H9 (cell line): ENCODE measurements at regions not wholly inside any gene's neighbourhood (a gene's known extent, or its start where the extent isn't known, plus 50 kb on each side); places are given as distances from the start of the nearest gene placed in this dataset.

Source experiments
- DNase-seq: peaks from one replicate; pipeline ENCODE4 v3.0.0-alpha.2; 2017
- H2AFZ ChIP-seq: one replicate; pipeline ENCODE4 v1.6.1; 2013; ENCODE audit warnings: mild to moderate bottlenecking, low read length, control low read depth, moderate library complexity
- H2AK5ac ChIP-seq: 2 replicates; pipeline ENCODE4 v1.6.1; 2013; ENCODE audit warnings: low read length, control low read depth, mixed read lengths; ENCODE audit not compliant: insufficient read length
- H2BK120ac ChIP-seq: one replicate; pipeline ENCODE4 v1.6.1; 2013; ENCODE audit warnings: low read depth, mild to moderate bottlenecking, low read length, control low read depth, inconsistent platforms; ENCODE audit not compliant: poor library complexity, severe bottlenecking
- H2BK12ac ChIP-seq: 2 replicates; pipeline ENCODE4 v1.6.1; 2013; ENCODE audit warnings: low read length, control low read depth, mixed read lengths, low read depth; ENCODE audit not compliant: insufficient read length
- H2BK15ac ChIP-seq: 2 replicates; pipeline ENCODE4 v1.6.1; 2013; ENCODE audit warnings: low read depth, low read length, control low read depth
- H2BK20ac ChIP-seq: one replicate; pipeline ENCODE4 v1.6.1; 2013; ENCODE audit warnings: low read depth, mild to moderate bottlenecking, low read length, control low read depth, inconsistent platforms; ENCODE audit not compliant: poor library complexity, severe bottlenecking
- H2BK5ac ChIP-seq: 2 replicates; pipeline ENCODE4 v1.6.1; 2013; ENCODE audit warnings: low read length, control low read depth, mixed read lengths; ENCODE audit not compliant: insufficient read length
- H3K14ac ChIP-seq: 2 replicates; pipeline ENCODE4 v1.6.1; 2013; ENCODE audit warnings: low read length, control low read depth; ENCODE audit not compliant: insufficient read depth
- H3K18ac ChIP-seq: 2 replicates; pipeline ENCODE4 v1.6.1; 2013; ENCODE audit warnings: low read depth, mild to moderate bottlenecking, mixed read lengths, low read length, control low read depth; ENCODE audit not compliant: insufficient read length
- H3K23ac ChIP-seq: 2 replicates; pipeline ENCODE4 v1.6.1; 2013; ENCODE audit warnings: low read length, control low read depth, mixed read lengths, low read depth; ENCODE audit not compliant: insufficient read length
- H3K23me2 ChIP-seq: 2 replicates; pipeline ENCODE4 v1.6.1; 2013; ENCODE audit warnings: low read depth, mild to moderate bottlenecking, mixed read lengths, low read length, control low read depth; ENCODE audit not compliant: insufficient read length, poor library complexity, severe bottlenecking
- H3K27ac ChIP-seq: 2 replicates; pipeline ENCODE4 v1.5.1; 2013; ENCODE audit warnings: low read length, control low read depth, mixed read lengths, low read depth; ENCODE audit not compliant: insufficient read length
- H3K27me3 ChIP-seq: 2 replicates; pipeline ENCODE4 v1.6.1; 2013; ENCODE audit warnings: low read length, control low read depth, inconsistent platforms; ENCODE audit not compliant: insufficient read depth
- H3K4ac ChIP-seq: 2 replicates; pipeline ENCODE4 v1.6.1; 2013; ENCODE audit warnings: low read depth, mild to moderate bottlenecking, control low read depth, inconsistent platforms, low read length, moderate library complexity
- H3K4me1 ChIP-seq: 2 replicates; pipeline ENCODE4 v1.6.1; 2013; ENCODE audit warnings: low read length, control low read depth, inconsistent platforms; ENCODE audit not compliant: insufficient read depth
- H3K4me2 ChIP-seq: 2 replicates; pipeline ENCODE4 v1.6.1; 2013; ENCODE audit warnings: low read length, control low read depth, mixed read lengths; ENCODE audit not compliant: insufficient read length, insufficient read depth
- H3K56ac ChIP-seq: 2 replicates; pipeline ENCODE4 v1.6.1; 2013; ENCODE audit warnings: low read depth, mild to moderate bottlenecking, mixed read lengths, low read length, control low read depth; ENCODE audit not compliant: insufficient read length
- H3K79me1 ChIP-seq: 2 replicates; pipeline ENCODE4 v1.6.1; 2013; ENCODE audit warnings: low read depth, mild to moderate bottlenecking, moderate library complexity, low read length, control low read depth, inconsistent platforms; ENCODE audit not compliant: insufficient read depth, poor library complexity, severe bottlenecking
- H3K79me2 ChIP-seq: 2 replicates; pipeline ENCODE4 v1.6.1; 2013; ENCODE audit warnings: low read length, control low read depth, inconsistent platforms; ENCODE audit not compliant: insufficient read depth
- H3K9ac ChIP-seq: 2 replicates; pipeline ENCODE4 v1.6.1; 2013; ENCODE audit warnings: low read length, control low read depth, mixed read lengths; ENCODE audit not compliant: insufficient read length; ENCODE audit errors: extremely low read depth
- H3K9me3 ChIP-seq: one replicate; pipeline ENCODE4 v1.6.1; 2013; ENCODE audit warnings: low read depth, low read length, inconsistent platforms; ENCODE audit not compliant: control insufficient read depth
- H3T11ph ChIP-seq: one replicate; pipeline ENCODE4 v1.6.1; 2013; ENCODE audit warnings: mild to moderate bottlenecking, low read length, control low read depth, inconsistent platforms
- H4K20me1 ChIP-seq: one replicate; pipeline ENCODE4 v1.6.1; 2013; ENCODE audit not compliant: control insufficient read depth, insufficient read length, insufficient read depth
- H4K5ac ChIP-seq: 2 replicates; pipeline ENCODE4 v1.6.1; 2013; ENCODE audit warnings: low read depth, mild to moderate bottlenecking, mixed read lengths, low read length, control low read depth; ENCODE audit not compliant: insufficient read length
- H4K8ac ChIP-seq: replicated peaks from 2 replicates; pipeline ENCODE4 v1.6.1; 2013; ENCODE audit warnings: low read length, control low read depth, mixed read lengths, low read depth; ENCODE audit not compliant: insufficient read length
- H4K91ac ChIP-seq: 2 replicates; pipeline ENCODE4 v1.6.1; 2013; ENCODE audit warnings: low read depth, mild to moderate bottlenecking, moderate library complexity, mixed read lengths, low read length, control low read depth; ENCODE audit not compliant: insufficient read length
- H3K27ac Mint-ChIP-seq, 3 experiments: 2 replicates in 2 of 3; 3 replicates in 1 of 3; pipeline ENCODE4 v1.8.0; 2020 to 2021; ENCODE audit warnings: mixed read lengths in 3 of 3, mild to moderate bottlenecking in 1 of 3, moderate library complexity in 1 of 3
- H3K27me3 Mint-ChIP-seq: 2 replicates; pipeline ENCODE4 v1.8.0; 2021; ENCODE audit warnings: low read depth, mild to moderate bottlenecking, moderate library complexity, mixed read lengths
- H3K36me3 Mint-ChIP-seq, 3 experiments: 2 replicates in 2 of 3; 3 replicates in 1 of 3; pipeline ENCODE4 v1.8.0; 2020 to 2021; ENCODE audit warnings: low read depth in 3 of 3, mixed read lengths in 3 of 3; ENCODE audit not compliant: insufficient read depth in 1 of 3
- H3K4me1 Mint-ChIP-seq, 2 experiments: 2 replicates each; pipeline ENCODE4 v1.8.0; 2020; ENCODE audit warnings: mixed read lengths in 2 of 2
- H3K4me3 Mint-ChIP-seq, 2 experiments: 2 replicates in 1 of 2; 3 replicates in 1 of 2; pipeline ENCODE4 v1.8.0; 2020 to 2021; ENCODE audit warnings: mild to moderate bottlenecking in 2 of 2, mixed read lengths in 2 of 2, moderate library complexity in 1 of 2
- H3K9me3 Mint-ChIP-seq, 2 experiments: 2 replicates in 1 of 2; 3 replicates in 1 of 2; pipeline ENCODE4 v1.8.0; 2020; ENCODE audit warnings: mild to moderate bottlenecking in 2 of 2, mixed read lengths in 2 of 2, moderate library complexity in 1 of 2
- CTCF ChIP-seq: fragments of 200-600 bp; sonication (generic); conservative IDR thresholded peaks from 3 replicates; pipeline ENCODE4 v1.8.0; 2021; ENCODE audit warnings: antibody characterized with exemption, mild to moderate bottlenecking
- WGBS: extraction: QIAGEN DNeasy Blood & Tissue Kit; methylation state at CpG from one replicate; pipeline ENCODE4 v1.1.7; 2013; ENCODE audit warnings: missing lambda C conversion rate, low lambda C conversion rate, mixed read lengths; ENCODE audit not compliant: insufficient read length; ENCODE audit errors: extremely low coverage; 5-methylcytosine and 5-hydroxymethylcytosine counted together

DNA sequence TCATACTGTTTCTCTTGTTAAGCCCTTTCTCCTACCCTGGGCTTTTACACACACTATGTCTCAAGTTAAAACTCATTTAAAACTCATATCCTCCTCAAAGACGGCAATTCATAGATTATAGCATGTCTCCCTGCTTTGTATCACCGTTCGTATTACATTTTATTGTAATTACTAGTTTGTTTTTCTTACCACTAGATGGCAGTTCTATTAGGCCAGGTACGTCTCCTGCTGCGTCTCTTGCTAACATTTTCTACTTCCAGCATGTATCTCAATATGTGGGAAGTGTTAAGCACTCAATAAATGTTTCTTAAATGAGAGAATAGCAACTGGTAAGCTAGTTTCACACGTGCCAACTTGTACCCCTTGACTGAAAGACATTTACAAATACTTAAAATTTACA lies 450.3 kb upstream of the PCDH7 start:
- TF ChIP-seq CTCF = peak; percentile 70
- Histone ChIP-seq H2BK120ac (no peak overlapping the region), H3K23me2 (no peaks in the 10 kb centered on the region), H2BK5ac (no peak overlapping the region), H4K5ac (no peak overlapping the region), H3K23ac (no peak overlapping the region), H2BK15ac (no peak overlapping the region), H3K9ac (no peak overlapping the region), H4K91ac (no peak overlapping the region), H2BK20ac (no peak overlapping the region), H3K56ac (no peak overlapping the region), H3T11ph (no peak overlapping the region), H3K27me3 (no peaks in the 10 kb centered on the region), H2BK12ac (no peak overlapping the region), H3K4me1 (no peaks in the 10 kb centered on the region), H3K9me3 (no peaks in the 10 kb centered on the region), H3K4me2 (no peak overlapping the region), H2AFZ (no peak overlapping the region), H3K79me1 (no peaks in the 10 kb centered on the region), H3K79me2 (no peaks in the 10 kb centered on the region), H4K8ac (no peak overlapping the region), H3K18ac (no peak overlapping the region), H3K4ac (no peak overlapping the region), H3K14ac (no peak overlapping the region), H3K27ac (no peak overlapping the region), H4K20me1 (no peaks in the 10 kb centered on the region), H2AK5ac (no peak overlapping the region)
- peaks cover 2% of the 10 kb centered on the region in 2 experiments; a peak in 3 of 4 replicates for H3K4me1 Mint-ChIP-seq
- no peak for DNase-seq
- no peak overlapping the region for H3K27ac Mint-ChIP-seq
- no CpG with 5 or more reads among the region's 6 CpGs for WGBS
- H3K36me3 Mint-ChIP-seq = peaks cover 0 to 19% (median 8%) of the 10 kb centered on the region in 3 experiments; a peak in 6 of 7 replicates
- H3K27me3 Mint-ChIP-seq = no peaks in the 10 kb centered on the region
- H3K9me3 Mint-ChIP-seq = peaks cover 18 to 22% of the 10 kb centered on the region in 2 experiments
- no peak overlapping the region for H3K4me3 Mint-ChIP-seq
